SK-MEL-5 (cell line): ENCODE measurements at regions not wholly inside any gene's neighbourhood (a gene's known extent, or its start where the extent isn't known, plus 50 kb on each side); places are given as distances from the start of the nearest gene placed in this dataset.

Experiments used
- DNase-seq: peaks from one replicate; pipeline ENCODE4 v3.0.0-alpha.2; 2016; ENCODE audit warnings: low read depth, low spot score
- in situ Hi-C: cut with HindIII; loops from 2 replicates; pipeline ENCODE4 v1.10.0; 2016; ENCODE audit warnings: low sequenced_read_pairs, high pct_unique_total_duplicates, low pct_unique_long_range_greater_than_20kb

DNA sequence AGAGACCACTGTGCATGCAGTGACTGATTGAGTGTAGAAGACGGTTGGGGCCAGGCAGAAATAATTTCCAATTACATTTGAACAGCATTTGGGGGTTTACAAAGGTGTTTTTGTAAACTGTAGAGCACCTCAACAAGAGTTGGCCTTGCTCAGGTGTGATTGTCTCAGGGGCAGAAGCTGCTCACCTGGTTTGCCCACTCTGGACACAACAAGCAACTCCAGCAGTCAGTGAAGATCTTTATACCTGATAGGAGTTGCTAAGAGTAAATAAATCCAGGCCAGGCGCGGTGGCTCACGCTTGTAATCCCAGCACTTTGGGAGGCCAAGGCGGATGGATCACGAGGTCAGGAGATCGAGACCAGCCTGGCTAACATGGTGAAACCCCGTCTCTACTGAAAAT, 221.3 kb downstream of the RAB28 start:
- in situ Hi-C loops: no loop called here
- no peak for DNase-seq

DNA sequence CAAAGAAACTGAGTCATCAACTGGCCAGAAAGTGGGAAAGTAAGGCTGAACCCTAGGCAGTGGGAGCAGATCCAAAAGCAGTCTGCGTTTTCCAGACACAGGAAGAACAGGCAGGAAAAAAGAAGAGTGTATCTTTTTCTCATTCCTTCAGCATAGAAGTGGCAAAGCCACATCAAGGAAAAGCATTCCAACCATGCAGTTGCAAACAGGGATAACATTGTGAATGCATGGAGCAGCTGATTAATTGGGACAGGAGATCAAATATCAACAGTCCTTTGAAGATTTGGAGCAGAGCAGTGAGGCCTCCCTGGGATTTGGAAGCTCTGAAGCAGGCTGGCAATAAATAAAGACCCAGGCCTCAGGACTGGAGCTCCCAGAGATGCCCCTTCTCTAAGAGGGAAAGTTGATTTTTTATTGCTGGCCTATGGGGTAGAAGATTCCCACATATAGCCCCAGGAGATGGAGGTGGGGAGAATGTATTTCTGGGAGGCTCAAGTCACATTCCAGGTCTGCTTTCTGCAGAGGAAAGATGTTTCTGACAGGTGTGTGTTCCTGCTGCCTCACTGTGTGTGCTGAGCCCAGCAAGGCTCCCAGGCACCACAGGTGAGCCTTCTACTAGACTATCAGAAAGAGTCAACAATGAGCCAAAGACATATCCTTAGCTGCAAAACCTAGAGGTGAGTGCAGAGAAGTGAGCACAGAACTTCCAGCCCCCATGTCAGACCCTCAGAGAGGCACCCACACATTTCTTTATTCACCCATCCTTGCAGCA, 222.5 kb downstream of the RAB28 start:
- in situ Hi-C loops: no loop called here
- peak; percentile 81 for DNase-seq

DNA sequence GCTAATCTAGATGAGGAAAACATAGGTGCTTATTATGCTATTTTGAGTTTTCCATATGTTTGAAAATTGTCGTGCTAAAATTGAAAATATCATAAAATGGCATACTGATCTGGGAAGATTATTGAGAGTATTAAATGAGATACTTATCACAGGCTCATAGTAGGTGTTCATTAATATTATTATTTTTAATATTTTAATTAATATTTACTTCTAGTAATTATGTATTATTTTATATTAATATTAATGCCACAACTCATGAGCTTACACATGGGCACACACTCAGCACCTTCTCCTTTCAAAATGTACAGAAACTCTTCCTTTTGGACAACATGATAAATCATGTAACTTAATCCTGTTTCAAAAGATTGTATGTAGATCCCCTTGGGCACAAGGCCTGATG, 223.6 kb downstream of the RAB28 start:
- in situ Hi-C loops: no loop called here
- DNase-seq: no peak

DNA sequence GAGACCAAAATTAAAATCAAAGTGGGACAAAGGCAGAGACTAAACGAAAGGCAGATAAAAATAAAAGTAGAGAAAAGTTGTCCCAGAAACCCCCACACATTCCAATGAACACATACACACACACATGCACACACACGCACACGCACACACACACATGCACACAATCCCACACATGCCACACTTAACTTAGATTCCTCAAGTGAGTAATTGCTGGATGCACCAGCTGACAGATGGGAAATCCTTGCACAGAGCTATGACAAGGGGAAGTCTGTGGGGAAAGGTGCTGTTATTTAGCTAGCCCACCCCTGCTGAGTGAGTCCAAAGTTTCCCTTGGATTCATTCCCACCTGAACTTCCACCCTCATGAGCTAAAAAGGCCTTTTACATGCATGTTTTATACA, 233.9 kb downstream of the RAB28 start:
- in situ Hi-C loops: no loop called here
- DNase-seq: no peak

DNA sequence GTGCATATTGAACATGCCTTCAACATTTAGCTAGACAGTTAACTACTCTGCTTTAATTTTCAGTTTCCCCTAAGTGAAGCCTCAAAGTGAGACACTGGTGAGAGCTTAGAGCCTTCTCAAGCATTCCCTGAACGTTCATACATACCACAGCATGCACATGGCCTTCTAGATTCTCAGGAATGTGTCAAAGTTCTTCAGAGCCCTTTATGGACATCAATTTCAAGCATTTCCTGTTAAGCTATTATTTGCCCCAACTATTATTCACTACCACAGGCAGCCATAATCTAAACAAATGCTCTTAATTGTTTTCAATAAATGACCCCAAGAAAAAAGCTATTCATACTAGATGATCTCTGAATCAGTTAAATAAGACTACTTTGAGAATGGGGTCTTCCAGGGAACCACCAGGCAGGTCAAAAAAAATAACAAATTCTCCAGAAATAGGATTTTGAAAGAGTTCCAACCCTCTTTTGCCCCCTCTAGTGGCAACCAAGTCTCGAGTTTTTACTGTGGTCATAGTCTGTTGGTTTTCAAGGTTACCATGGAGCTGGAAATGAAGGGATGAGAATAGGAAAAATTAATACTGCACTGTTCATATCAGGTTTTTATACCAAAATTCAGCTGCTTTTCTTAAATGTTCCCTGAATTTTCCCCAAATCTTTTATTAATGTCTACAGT, 235.4 kb downstream of the RAB28 start:
- peak; percentile 45 for DNase-seq
- in situ Hi-C loops: no loop called here

DNA sequence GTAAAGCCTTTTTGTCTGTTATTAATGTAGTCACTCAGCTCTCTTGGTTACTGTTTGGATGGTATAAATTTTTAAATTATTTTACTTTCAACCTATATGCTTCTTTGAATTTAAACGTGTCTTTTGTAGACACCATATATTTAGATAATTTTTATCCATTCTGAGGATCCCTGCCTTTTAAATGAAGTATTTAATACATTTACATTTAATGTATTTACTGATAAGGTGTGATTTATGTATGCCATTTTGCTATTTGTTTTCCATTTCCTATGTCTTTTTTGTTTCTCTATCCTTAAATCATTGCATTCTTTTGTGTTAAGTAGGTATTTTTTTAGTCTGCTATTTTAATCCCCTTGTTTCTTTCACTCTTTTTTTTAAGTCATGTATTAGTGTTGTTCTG, 238.0 kb downstream of the RAB28 start:
- no peak for DNase-seq
- in situ Hi-C loops: no loop called here

DNA sequence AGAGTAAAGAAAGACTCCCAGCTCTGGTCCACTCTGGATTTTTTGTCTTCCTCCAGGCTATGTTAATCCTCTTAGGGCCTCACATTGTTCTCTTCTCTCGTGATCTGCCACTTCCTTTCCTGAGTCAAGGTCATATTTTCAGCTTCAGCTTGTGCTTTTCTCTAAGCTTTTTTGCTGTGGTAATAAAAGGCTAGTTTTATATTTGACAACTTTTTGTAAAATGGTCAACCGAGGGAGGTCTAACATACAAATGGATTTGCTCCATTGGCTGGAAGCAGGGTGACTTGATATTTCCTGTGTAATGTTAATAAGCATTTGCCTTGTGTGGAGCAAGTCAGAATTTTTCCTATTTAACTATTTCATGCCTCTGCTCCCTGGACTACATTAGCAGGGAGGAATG, 239.7 kb downstream of the RAB28 start:
- in situ Hi-C loops: no loop called here
- peak; percentile 87 for DNase-seq

DNA sequence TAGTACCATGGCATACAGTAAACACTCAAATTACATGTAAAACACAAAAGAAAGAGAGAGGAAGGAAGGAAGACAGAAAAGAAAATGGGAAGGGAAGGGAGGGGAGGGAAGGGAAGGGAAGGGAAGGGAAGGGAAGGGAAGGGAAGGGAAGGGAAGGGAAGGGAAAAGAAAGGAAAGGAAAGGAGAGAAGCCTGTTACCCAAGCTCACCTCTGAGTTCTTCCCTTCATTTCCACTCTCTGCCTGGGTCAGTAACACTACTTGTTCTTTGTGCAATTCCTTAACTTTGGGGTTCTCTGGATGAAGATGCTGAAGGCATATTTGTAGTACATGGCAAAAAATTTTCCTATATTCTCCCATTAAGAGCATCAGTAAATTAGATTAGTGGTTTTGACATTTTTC, 241.0 kb downstream of the RAB28 start:
- in situ Hi-C loops: no loop called here
- DNase-seq: no peak

DNA sequence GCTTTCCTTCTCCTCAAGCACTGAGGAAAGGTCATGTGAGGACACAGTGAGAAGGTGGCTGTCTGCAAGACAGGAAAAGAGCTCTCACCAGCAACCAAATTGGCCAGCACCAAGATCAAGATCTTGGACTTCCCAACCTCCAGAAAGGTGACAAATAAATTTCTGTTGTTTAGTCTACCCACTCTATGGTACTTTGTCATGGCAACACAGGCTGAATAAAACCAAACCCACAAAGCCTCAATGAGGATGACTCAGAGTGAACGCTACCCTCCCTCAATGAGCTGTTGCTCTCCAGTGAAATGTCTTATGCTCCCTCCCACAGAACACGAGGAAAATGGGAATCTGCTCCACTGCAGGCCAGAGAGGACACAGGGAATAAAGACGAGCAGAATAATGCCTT, 244.1 kb downstream of the RAB28 start:
- DNase-seq: no peak
- in situ Hi-C loops: no loop called here

DNA sequence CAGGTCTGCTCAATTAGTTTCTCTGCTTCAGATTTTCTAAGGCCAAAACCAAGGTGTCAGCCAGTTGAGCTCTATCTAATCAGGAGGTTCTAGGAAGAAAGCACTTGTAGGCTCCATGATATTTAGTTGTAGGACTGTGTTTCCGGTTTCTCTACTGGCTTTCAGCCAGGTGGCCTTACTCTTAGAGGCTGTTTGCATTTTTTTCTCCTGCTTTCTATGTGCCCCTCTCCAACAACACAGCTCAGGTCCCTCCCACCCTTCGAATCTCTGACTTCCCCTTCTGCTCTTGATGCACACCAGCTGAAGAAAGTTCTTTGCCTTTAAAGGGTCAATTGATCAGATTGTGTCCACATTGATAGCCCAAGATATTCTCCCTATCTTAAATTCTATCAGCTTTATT, 245.2 kb downstream of the RAB28 start:
- DNase-seq: no peak
- in situ Hi-C loops: no loop called here

DNA sequence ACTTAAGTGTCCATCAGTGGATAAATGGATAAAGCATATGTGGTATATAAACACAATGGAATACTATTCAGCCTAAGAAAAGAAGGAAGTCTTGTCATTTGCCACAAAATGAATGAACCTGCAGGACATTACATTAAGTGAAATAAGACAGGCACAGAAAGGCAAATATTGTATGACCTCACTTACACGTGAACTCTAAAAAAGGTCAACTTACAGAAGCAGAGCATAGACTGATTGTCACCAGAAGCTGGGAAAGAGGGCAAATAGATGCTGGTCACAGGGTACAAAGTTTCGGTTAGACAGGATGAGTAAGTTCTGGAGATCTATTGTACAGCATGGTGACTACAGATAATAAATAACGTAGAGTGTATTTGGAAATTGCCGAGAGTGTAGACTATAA, 247.7 kb downstream of the RAB28 start:
- in situ Hi-C loops: no loop called here
- peak; percentile 97 for DNase-seq

DNA sequence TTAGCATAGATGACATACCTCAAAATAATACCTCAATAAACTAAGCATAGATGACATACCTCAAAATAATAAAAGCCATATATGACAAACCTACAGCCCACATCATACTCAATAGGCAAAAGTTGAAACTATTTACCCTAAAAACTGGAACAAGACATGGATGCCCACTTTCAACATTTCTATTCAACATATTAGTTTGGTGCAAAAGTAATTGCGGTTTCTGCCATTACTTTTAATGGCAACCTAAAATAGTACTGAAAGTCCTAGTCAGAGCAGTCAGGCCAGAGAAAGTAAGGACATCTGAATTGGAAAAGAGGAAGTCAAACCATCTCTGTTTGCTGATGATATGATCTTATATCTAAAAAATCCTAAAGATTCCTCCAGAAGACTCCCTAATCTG, 250.4 kb downstream of the RAB28 start:
- no peak for DNase-seq
- in situ Hi-C loops: no loop called here

DNA sequence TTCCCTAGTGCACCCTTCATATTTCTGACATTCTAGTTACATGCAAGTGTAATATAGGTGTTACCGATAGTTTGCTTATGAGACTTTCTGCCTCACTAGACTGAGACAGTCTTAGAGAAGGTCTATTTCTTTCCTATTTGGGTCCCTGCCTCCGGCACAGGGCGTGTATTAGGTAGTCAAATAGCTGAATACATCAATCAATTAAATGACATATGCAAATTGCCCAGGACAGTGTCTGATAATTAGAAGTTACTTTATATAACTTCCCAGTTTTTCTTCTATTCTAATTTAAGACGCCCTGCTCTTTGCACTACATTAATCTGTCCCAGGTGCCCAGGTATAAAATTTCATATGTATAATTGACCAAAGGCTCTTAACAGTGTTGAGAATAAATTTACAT, 264.2 kb downstream of the RAB28 start:
- in situ Hi-C loops: no loop called here
- no peak for DNase-seq

DNA sequence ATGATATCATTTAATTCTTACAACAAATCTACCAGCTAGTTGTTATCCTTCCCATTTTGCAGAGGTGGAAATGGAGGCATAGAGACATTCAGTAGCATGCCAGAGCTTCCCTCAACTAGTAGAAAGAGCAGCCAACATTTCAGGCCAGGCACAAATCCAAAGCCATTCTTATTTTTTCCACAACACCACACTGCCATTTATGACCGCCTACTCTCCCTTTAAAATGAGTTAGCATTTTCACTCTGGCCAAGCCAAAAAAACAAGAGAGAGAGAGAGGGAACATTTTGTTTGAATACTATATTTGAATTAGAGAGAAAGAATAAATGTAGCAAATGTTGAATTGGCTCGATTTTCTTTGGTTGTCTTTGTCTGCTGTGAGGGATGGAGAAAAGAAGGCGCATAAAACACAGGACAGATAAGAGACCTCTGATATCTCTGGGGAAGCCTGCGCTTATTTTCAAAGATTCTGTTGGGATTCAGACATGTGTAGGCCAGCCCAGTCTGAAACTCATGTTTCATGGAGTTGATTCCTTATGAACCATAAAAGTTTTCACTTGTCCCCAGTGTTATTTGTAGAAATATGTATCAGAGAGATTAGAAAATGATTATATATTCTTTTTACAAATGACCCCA, 265.7 kb downstream of the RAB28 start:
- no peak for DNase-seq
- in situ Hi-C loops: no loop called here

DNA sequence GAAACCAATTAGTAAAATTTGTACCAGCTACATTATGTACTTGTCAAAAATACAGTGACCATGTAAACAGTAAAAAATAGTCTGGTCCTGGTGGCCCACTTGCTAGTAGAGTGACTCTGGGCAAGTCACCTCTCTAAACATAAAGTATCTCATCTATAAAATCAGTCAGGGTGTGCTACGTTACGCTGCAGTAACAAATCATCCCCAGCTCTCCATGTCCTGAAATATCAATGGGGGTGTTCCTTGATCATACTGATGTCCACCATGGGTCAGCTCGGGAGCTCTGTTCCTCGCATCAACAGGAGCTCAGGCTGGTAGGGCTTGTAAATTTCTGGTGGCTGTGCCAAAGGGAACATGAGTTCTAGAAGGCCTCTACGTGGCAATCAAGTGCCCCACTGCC, 268.6 kb downstream of the RAB28 start:
- in situ Hi-C loops: no loop called here
- no peak for DNase-seq

DNA sequence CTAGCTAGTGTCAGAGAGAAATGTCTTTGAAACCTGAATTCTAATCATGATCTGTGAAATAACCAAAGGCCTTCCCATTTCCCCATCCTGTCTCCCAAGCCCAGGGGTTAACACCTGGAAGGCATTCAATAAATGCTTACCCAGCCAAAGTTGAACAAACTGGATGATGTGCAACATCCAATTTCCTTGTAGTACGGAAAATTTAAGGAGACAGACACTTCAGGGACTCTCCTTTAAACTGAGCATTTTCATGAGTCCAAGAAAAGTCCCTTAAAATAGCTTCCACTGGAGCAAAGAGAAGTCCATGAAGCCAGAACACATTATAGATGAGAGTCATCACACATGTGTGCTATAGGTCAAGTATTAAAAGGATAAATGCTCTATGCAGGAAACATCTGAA, 271.2 kb downstream of the RAB28 start:
- no peak for DNase-seq
- in situ Hi-C loops: no loop called here

DNA sequence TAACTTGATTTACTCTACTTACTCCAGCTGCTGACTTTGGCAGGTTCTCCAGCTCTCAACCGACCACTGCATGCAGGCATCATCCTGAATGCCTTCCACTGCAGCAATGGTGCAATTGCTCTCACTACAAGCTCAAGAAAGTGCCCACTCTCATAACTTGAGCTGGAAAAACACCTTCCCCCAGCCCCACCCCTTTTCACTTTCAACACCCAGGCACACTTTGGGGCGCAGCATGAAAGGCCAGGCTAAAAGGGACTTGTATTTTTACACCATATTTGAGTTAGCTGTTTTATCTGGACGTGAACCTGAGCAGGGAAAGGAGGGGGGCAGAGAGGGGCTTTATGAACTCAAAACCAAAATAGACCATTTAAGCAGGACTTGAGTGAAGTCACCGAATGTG, 274.5 kb downstream of the RAB28 start:
- DNase-seq: no peak
- in situ Hi-C loops: no loop called here

DNA sequence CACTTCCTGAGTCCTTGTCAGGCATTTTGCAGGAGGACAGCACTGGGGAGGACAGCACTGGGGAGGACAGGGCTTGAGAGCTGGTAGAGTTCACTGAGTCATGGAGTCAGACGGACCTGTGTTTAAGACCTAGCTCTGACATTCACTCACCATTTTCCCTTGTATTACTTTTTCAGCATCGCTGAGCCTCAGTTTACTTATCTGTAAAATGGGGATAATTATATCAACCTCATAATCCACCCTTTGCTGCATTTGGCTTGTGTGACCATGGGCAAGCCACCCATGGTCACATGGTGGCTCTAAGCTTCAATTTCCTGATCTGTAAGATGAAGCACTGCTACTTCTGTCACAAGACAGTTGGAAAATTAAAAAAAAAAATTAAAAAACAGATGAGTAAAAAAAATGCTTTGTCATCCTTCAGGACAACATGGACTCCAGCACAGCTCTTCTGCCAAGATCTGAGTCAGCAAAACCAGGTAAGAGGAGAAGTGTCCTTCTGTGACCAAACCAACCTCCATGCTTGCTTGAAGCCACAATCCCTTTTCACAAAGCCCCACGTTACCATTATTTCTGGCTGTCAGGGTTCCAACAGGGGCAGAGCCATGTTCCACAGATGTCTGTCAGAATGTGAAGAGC, 275.5 kb downstream of the RAB28 start:
- in situ Hi-C loops: no loop called here
- DNase-seq: no peak

DNA sequence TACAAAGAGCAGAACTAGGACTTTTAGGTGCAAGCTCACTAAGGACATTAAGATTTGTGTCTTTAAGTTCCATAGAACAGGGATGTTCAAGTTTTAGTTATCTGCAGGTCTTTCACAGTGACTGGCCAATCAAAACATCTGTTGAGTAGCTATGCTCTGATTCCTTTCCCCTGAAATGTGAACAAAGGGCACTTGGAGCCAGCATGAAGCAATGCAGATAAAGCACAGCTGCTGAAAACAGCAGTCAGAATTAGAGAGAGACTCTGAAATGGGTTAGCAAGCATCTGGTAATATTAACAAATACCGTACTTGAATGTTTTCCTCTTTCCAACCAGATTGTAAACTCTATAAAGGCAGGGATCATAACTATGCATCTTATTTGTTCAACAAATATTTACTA, 276.9 kb downstream of the RAB28 start:
- in situ Hi-C loops: no loop called here
- DNase-seq: no peak
